NCI-H524 treated with DMSO at 0.1 percent for 48 hours (cell line): ENCODE measurements at regions not wholly inside any gene's neighbourhood (a gene's known extent, or its start where the extent isn't known, plus 50 kb on each side); places are given as distances from the start of the nearest gene placed in this dataset.

Source experiments
- DNase-seq: peaks from one replicate; lab custom pipeline; 2025; lab: John Stamatoyannopoulos, UW

- no peak for DNase-seq
Measured at GRCh38 chr6:2426561-2427340, 181.3 kb upstream of the GMDS start.

- DNase-seq: no peak
Measured at GRCh38 chr6:2416128-2416712, 170.8 kb upstream of the GMDS start.

DNA sequence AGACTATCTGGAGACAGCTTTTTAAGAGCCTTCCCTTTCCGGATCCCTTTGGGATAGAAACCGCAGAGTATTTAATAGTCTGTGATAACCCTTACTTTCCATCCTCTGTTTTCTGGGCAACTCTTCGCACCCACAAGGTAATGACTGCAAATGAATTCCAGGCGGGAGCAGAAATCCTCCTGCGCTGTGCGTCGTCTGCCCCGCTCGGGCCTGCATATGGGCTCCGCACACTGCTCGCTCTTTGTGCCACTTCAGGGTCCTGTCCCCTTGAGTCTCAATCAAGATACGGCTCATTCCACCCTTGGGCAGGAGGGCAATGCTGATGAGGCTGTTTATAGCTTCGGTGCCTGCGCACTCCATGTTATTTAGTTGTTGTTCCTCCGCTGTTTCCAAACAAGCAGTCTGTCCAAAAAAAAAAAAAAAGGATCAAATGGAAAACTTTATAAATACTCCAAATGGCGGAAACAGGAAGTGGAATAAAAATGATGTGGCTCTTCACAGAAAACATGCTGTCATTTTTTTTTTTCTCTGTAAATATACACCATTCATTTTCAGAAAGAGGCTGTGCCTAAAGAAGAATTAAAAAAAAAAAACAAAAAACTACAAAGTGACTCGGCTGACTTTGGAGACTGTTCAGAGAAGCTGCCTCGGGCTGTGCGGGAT is 169.6 kb upstream of the GMDS start:
- DNase-seq: no peak

- DNase-seq: no peak
Measured at GRCh38 chr6:2412731-2413130, 167.3 kb upstream of the GMDS start.

DNA sequence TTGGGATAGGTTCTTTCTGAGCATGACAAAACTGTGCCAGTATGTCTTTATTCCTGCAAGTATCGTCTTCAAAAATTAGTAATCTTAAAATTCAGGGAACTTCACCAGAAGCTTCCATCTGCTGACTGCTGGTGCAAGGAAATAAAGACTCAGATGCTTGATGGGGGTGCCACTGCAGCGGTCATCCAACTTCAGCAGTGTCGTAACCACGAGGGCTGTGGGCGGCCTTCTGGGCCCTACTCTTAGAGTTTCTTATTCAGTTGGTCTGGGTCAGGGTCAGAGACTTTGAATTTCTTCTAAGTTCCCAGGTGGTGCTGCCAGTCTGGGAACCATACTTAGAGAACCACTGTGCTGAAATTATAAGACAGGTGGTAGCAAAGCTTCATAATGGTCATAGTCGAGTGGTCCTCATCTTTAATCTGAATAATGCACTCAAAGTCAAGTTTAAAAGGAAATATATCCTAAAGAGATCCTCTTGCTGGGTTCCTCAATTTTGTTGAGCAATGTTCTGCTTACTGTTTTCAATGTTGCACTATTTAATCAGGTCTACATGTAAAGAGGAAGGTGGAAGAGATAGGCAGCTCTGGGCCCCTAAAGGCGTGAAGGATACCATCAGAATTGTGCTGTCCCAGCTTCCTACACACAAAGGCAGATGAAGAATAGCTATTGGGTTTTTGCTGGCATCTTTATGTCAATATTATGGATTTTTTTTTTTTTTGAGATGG is 165.4 kb upstream of the GMDS start:
- peak; percentile 63 for DNase-seq

- no peak for DNase-seq
Measured at GRCh38 chr6:2407525-2407924, 162.1 kb upstream of the GMDS start.

DNA sequence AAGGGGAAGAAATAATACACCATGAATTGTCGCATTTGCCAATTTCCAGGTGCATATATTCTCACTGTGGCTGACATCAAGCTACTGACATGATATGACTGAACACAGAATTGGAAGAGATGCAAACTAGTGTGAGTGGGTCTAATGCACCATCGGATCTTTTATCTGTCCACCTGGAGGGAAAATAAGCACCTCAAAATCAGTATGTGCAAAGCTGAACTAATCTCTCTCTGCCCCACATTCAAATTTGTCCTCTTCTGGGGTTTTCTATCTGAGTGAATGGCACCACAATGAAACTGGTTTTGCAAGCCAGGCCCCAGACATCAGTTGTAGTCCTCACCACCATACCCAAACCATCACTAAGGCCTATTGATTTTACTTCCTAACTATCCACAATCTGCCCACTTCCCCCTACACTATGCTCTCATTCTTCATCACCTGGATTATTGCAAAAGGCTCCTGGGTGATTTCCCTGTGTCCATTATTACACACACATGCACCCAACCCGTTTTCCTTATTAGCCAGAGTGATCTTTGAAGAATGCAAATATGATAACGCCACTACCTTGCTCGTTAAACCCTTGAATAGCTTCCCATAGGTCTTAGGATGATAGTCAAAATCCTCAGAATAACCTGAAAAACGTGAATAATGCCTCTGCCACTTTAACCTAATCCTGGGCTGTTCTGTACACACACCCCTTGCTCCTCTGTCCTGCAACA is 159.0 kb upstream of the GMDS start:
- no peak for DNase-seq

DNA sequence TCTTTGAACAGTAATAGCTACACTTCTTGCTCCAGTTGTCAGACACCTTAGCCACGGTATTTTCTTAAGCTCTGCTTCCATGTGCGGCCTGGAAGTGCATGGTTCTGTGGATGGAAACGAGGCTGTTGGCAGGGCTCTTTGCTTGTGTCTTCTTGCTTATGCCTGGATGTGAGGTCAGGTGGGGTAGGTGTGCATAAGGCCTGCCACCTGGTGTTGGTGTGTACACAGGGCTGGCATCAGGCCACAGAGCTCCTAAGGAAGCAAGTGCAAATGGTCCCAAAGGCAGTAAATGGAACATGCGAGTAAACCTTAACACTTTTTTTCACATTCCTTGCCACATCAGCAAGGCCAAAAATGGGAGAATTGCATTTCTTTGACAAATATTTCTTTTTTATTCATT is 158.1 kb upstream of the GMDS start:
- no peak for DNase-seq

- peak; percentile 84 for DNase-seq
Measured at GRCh38 chr6:2396846-2397630, 151.6 kb upstream of the GMDS start.

DNA sequence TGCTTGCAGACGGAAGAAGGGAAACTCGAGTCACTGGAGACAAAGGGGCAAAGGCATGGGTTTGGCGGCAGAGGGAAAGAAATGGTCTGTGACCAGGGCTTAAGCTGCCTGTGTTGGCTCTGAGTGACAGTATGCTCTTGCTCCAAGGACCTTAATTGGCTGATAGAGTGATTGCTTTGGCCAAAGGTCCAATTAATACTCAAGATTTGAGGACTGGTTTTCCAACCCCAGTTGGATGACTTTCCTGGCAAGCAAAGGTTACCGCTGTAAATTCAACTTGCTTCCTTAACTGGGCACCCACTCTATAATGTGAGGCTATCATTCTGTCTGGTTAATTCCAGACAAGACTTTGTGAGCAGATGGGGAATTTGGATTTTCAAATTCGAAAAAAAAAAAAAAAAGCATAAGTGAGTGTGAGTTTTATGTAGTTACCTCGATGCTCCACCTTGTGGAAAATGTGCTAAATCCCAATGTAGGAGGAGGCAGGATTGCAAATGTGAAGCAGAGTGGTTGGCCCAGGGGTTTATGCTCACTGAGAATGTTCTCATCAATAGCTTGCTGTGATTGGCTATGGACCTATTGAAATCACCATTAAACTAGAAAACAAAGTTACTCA is 150.7 kb upstream of the GMDS start:
- peak; percentile 21 for DNase-seq

- DNase-seq: no peak
Measured at GRCh38 chr6:2388554-2389324, 143.3 kb upstream of the GMDS start.

DNA sequence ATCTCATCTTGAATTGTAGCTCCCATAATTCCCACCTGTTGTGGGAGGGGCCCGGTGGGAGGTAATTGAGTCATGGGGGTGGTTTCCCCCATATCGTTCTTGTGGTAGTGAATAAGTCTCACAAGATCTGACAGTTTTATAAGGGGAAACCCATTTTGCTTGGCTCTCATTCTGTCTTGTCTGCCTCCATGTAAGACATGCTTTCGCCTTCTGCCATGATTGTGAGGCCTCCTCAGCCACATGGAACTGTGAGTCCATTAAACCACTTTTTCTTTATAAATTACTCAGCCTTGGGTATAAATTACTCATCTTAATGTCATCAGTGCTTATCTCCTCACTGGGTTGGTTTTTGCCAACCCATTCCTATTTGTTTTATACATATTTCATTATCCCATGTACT is 142.0 kb upstream of the GMDS start:
- no peak for DNase-seq

GRCh38 chr6:2385471-2385983 is 140.1 kb upstream of the GMDS start:
- DNase-seq: no peak

GRCh38 chr6:2384528-2384927 is 139.1 kb upstream of the GMDS start:
- DNase-seq: no peak

DNA sequence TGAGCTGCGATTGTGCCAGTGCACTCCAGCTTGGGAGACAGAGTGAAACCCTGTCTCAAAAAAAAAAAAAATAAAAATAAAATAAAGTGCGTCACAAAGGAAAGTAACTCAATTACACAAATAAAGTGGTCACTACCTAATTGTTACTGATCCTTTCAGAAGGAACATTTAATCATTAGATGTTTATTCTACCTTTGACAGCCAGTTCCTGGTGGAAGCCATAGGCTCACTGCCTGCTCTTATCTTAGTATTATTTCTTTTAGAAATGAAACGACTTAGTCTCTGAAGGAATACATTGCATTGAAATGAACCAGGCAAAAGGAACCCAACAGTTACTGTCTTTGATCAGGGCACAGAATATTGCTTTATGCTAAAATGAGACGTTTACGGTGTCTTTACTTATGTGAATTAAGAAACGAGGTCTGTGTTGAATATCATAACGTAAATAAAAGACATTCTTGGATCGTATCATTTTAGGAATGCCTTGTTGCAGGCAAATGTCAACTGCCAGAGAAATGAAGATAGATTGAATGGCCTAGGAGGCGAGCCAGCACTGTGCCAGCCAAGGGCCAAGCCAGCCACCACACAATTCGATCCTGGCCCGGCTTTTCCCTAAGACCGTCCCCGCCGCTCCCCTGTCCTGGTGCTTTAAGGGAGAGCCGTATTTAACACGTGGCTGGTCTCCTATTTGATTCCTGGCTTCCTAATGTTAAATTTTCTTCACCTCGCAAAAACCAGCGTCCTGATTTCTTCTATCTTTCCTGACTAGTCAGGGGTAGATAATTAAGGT is 136.7 kb upstream of the GMDS start:
- no peak for DNase-seq

DNA sequence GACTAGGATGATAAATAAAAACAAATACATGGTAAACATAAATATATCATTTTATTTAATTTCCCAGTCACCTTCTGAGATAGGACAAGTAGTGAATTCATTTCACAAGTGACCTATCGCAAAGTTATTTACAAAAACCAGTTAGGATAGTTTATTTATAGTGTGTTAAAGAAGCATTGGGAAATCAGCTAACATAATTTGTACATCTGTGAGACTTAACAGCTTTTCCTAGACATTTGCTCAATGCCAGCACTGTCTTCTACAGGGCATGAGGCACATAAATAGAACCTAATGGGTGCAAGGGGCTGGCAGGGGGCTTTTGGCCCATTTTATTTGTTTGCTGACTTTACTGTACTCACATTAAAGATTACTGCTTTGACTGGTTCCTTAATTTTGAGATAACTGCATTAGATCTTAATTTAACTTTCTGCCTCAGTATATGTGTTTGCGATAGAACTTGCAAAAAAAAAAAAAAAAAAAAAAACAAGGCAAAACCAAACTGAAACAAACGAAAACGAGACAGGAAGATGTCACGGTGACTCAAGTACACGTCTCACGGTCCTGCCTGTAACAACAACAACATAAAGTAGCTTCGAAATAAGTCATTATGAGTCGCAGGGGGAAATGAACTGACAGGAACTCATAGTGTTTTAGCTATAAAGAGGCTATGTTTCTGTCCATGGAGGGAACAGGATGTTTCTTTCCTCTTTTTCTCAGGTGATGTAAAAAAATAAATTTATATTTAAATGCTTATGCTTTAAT is 133.7 kb upstream of the GMDS start:
- no peak for DNase-seq

DNA sequence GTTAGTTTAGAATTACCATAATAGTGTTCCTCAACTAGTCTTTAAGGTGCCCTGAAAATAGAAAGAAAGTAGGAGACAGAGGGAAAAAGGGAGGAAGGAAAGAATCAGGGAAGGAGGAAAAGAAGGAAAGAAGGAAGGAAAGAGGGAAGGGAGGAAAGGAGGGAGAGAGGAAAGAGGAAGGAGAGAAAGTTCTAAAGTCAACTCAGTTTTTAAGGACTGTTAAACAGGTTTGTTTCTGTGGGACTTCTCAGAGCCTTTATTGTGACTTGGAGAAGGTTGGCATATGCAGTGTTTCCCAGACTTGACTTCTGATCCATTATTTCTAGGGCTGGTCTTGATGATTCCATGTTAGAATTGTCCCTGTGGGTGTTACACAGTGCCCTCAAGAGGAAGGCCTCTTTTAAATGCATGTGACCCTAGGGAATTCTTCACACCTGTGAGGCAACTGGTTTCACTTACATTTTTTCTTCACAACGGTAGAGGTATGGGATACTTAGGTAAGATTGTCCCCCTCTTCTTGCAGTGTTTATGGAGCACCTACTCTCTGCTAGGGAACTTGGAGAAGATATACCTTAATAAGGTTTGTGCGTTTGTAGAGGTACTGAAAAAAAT is 132.7 kb upstream of the GMDS start:
- DNase-seq: no peak
